WERI-Rb-1 (cell line): ENCODE measurements at regions not wholly inside any gene's neighbourhood (a gene's known extent, or its start where the extent isn't known, plus 50 kb on each side); places are given as distances from the start of the nearest gene placed in this dataset.

Source experiments
- DNase-seq: peaks from one replicate; pipeline ENCODE4 v3.0.0-alpha.2; 2020
- H3K27ac ChIP-seq: fragments of 250-450 bp; sonication (Bioruptor Pico); 2 replicates; pipeline ENCODE4 v1.5.1; 2020; ENCODE audit warnings: mild to moderate bottlenecking, moderate library complexity
- H3K27me3 ChIP-seq: fragments of 250-450 bp; sonication (Bioruptor Pico); 2 replicates; pipeline ENCODE4 v1.5.1; 2021; ENCODE audit warnings: mild to moderate bottlenecking, low read depth, moderate library complexity; ENCODE audit not compliant: insufficient read depth, severe bottlenecking
- H3K36me3 ChIP-seq: fragments of 250-450 bp; sonication (Bioruptor Pico); 2 replicates; pipeline ENCODE4 v1.5.1; 2020; ENCODE audit warnings: mild to moderate bottlenecking, moderate library complexity
- H3K4me3 ChIP-seq: 2 replicates; pipeline ENCODE4 v1.5.1; 2011; ENCODE audit warnings: low read depth, mild to moderate bottlenecking, control low read depth, low read length
- H3K9me3 ChIP-seq: fragments of 250-450 bp; sonication (Bioruptor Pico); 2 replicates; pipeline ENCODE4 v1.5.1; 2021; ENCODE audit warnings: mild to moderate bottlenecking, moderate library complexity; ENCODE audit not compliant: severe bottlenecking
- TF ChIP-seq, protein P1 (sequence below): IDR thresholded peaks from 2 replicates; pipeline ENCODE4 v1.5.1; 2011; ENCODE audit warnings: low read depth, mild to moderate bottlenecking, control low read depth, inconsistent platforms, low read length

DNA sequence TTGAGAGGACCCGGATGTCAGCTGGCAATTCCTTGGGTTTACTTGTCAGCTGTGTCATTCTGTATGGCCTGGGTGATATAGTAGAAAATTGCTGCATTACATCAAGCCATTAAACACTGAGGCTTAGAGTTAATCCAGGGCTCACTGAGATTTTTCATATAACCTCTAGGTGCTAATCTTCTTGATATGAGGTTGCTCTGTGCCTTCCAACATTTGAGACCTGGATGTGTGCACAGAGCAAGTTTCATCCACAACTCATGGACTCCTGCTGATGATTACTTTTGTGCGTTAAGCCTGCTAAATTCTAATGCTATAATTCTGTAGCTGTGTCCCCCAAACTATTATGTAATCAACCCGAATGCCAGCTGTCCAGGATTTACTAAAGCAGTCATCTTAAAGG is 178.4 kb upstream of the CDH20 start:
- H3K27ac ChIP-seq = peak overlapping the region; percentile 55
- H3K9me3 ChIP-seq = peaks cover 3% of the 10 kb centered on the region
- DNase-seq = peak; percentile 79
- TF ChIP-seq, protein P1, sequence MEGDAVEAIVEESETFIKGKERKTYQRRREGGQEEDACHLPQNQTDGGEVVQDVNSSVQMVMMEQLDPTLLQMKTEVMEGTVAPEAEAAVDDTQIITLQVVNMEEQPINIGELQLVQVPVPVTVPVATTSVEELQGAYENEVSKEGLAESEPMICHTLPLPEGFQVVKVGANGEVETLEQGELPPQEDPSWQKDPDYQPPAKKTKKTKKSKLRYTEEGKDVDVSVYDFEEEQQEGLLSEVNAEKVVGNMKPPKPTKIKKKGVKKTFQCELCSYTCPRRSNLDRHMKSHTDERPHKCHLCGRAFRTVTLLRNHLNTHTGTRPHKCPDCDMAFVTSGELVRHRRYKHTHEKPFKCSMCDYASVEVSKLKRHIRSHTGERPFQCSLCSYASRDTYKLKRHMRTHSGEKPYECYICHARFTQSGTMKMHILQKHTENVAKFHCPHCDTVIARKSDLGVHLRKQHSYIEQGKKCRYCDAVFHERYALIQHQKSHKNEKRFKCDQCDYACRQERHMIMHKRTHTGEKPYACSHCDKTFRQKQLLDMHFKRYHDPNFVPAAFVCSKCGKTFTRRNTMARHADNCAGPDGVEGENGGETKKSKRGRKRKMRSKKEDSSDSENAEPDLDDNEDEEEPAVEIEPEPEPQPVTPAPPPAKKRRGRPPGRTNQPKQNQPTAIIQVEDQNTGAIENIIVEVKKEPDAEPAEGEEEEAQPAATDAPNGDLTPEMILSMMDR = no peak; the same call in 1 of the 2 replicates
- H3K4me3 ChIP-seq = no peak overlapping the region
- H3K36me3 ChIP-seq = no peaks in the 10 kb centered on the region
- H3K27me3 ChIP-seq = no peaks in the 10 kb centered on the region

GRCh38 chr18:61155586-61155985 is 177.6 kb upstream of the CDH20 start:
- H3K9me3 ChIP-seq = no peaks in the 10 kb centered on the region
- no peak for DNase-seq
- no peaks in the 10 kb centered on the region for H3K36me3 ChIP-seq
- H3K27ac ChIP-seq = peak overlapping the region; percentile 31
- TF ChIP-seq, protein P1 = no peak
- H3K4me3 ChIP-seq = no peak overlapping the region
- H3K27me3 ChIP-seq = no peaks in the 10 kb centered on the region

DNA sequence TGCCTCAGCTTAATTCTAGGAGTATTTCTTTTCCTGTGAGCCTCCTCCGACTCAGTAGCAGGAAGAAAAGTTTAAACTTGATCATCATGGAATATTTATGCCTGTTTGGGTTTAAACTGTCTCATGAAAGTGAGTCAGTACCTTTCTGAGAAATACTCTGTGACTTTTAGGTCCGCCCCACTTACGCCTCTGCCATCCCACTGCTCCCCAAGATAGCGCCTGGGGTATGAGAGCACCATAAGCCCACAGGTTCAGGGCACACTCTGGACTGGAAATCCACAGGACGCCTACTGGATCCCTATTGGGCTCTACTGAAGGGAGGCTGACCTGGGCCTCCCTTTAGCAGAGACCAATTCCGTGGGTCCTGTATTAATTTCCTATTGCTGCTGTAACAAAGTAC is 175.8 kb upstream of the CDH20 start:
- Histone ChIP-seq H3K36me3 (no peaks in the 10 kb centered on the region), H3K27me3 (no peaks in the 10 kb centered on the region), H3K27ac (no peak overlapping the region), H3K4me3 (no peak overlapping the region), H3K9me3 (no peaks in the 10 kb centered on the region)
- no peak for DNase-seq
- TF ChIP-seq, protein P1 = no peak

GRCh38 chr18:61159246-61159645 is 174.0 kb upstream of the CDH20 start:
- no peaks in the 10 kb centered on the region for H3K36me3 ChIP-seq
- TF ChIP-seq, protein P1 = no peak
- no peak overlapping the region for H3K27ac ChIP-seq
- no peak overlapping the region for H3K4me3 ChIP-seq
- no peaks in the 10 kb centered on the region for H3K9me3 ChIP-seq
- no peak for DNase-seq
- no peaks in the 10 kb centered on the region for H3K27me3 ChIP-seq

DNA sequence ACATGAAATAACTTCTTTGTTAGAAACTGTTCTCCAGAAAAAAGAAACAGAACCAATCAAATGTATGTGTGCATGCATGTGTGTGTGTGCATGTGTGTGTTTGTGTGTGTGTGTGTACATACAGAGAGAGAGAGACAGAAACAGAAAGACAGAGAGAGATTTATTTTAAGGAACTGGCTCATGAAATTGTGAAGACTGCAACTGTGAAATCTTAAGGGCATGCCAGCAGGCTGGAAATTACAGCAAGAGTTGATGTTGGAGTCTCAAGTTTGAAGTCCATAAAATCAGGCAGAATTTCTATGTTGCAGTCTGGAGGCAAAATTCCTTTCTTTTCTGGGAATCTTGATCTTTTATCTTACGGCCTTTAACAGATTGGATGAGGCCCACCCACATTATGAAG is 168.9 kb upstream of the CDH20 start:
- Histone ChIP-seq H3K9me3 (no peaks in the 10 kb centered on the region), H3K27ac (no peak overlapping the region), H3K4me3 (no peak overlapping the region), H3K36me3 (no peaks in the 10 kb centered on the region), H3K27me3 (no peaks in the 10 kb centered on the region)
- TF ChIP-seq, protein P1 = no peak
- no peak for DNase-seq

DNA sequence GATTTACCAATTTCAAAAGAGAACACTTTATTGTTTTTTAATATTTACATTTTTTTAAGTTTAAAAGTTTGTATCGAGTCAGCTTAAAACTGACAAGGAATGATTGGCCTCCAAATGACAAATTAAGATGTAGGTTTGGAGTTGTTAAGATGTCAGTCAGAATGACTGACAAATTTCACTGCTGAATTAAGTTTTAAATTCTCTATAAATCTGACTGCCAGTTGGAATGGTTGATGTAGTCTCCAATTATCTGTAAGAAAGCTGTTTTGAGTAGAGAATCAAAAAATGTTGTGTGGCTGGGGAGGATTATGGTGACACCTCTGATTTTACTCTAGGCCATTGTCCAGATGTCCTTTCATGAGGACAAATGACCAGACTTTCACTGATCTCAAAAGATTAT is 165.3 kb upstream of the CDH20 start:
- H3K9me3 ChIP-seq = no peaks in the 10 kb centered on the region
- TF ChIP-seq, protein P1 = no peak
- H3K4me3 ChIP-seq = no peak overlapping the region
- no peak overlapping the region for H3K27ac ChIP-seq
- no peaks in the 10 kb centered on the region for H3K27me3 ChIP-seq
- H3K36me3 ChIP-seq = no peaks in the 10 kb centered on the region
- no peak for DNase-seq
